Naive B cell (primary cell): ENCODE measurements at regions not wholly inside any gene's neighbourhood (a gene's known extent, or its start where the extent isn't known, plus 50 kb on each side); places are given as distances from the start of the nearest gene placed in this dataset.

Experiments used
- ATAC-seq, 2 donors: fragments of 150-1000 bp; cut with Tn5 transposase; 2 replicates each; pipeline ENCODE4 v1.10.0; 2021; ENCODE audit warnings: low read depth in 2 of 2, mild to moderate bottlenecking in 2 of 2, moderate library complexity in 2 of 2
- DNase-seq: peaks from one replicate; pipeline ENCODE4 v3.0.0; 2022
- H3K27ac Mint-ChIP-seq, 6 donors: one replicate each; pipeline ENCODE4 v1.8.0; 2020 to 2022; ENCODE audit warnings: mild to moderate bottlenecking in 6 of 6, mixed read lengths in 6 of 6, moderate library complexity in 5 of 6, inconsistent platforms in 2 of 6
- H3K27me3 Mint-ChIP-seq, 3 donors: one replicate each; pipeline ENCODE4 v1.8.0; 2021 to 2022; ENCODE audit warnings: mixed read lengths in 3 of 3, mild to moderate bottlenecking in 1 of 3
- H3K36me3 Mint-ChIP-seq, 2 donors: one replicate each; pipeline ENCODE4 v1.8.0; 2020 to 2022; ENCODE audit warnings: mixed read lengths in 2 of 2, inconsistent platforms in 1 of 2, mild to moderate bottlenecking in 1 of 2
- H3K4me1 Mint-ChIP-seq, 3 donors: one replicate each; pipeline ENCODE4 v1.8.0; 2020 to 2022; ENCODE audit warnings: mixed read lengths in 3 of 3, inconsistent platforms in 1 of 3, mild to moderate bottlenecking in 1 of 3, moderate library complexity in 1 of 3
- H3K4me3 Mint-ChIP-seq, 8 donors: one replicate each; pipeline ENCODE4 v1.8.0; 2020 to 2022; ENCODE audit warnings: mild to moderate bottlenecking in 8 of 8, mixed read lengths in 8 of 8, moderate library complexity in 8 of 8, inconsistent platforms in 2 of 8
- H3K9me3 Mint-ChIP-seq, 7 donors: one replicate each; pipeline ENCODE4 v1.8.0; 2020 to 2022; ENCODE audit warnings: mixed read lengths in 7 of 7, mild to moderate bottlenecking in 5 of 7, inconsistent platforms in 2 of 7, moderate library complexity in 1 of 7

DNA sequence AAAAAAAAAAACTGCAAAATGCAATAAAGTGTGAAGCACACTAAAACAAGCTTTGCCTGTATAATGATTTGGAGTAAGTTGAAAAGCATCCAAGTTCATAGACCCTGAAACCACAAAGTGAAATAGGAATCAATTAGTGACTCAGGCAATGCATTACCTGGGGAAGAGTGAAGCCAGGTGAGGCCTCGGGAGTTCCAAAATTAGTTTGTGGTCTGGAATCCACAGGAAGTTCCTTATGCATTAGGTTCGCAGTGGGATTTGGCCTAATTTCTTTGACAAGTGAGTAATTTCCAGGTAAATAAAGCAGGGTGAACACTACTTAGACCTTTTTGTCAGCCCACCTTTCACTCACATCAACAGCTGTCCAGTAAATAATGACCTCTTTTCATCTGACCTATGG lies 490.8 kb downstream of the CBLN4 start:
- DNase-seq (no peak), ATAC-seq (no peak)
- Mint-ChIP-seq H3K9me3 (peaks cover 0 to 10% (median 3%) of the 10 kb centered on the region in 7 donors), H3K4me3 (no peak overlapping the region), H3K4me1 (no peaks in the 10 kb centered on the region), H3K36me3 (no peaks in the 10 kb centered on the region), H3K27me3 (no peaks in the 10 kb centered on the region), H3K27ac (no peak overlapping the region)

DNA sequence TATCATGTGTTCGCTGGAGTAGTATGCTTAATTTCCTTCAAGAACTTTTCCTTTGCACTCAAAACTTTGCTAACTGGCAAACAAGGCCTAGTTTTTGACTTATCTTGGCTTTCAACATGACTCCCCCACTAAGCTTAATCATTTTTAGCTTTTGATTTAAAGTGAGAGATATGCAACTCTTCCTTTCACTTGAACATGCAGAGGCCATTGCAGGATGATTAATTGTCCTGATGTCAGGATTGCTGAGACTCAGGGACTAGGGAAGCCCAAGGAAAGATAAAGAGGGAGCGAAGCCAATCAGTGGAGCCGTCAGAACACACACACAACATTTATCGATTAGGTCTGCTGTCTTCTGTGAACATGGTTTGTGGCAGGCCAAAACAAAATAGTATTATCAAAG lies 491.4 kb downstream of the CBLN4 start:
- H3K4me3 Mint-ChIP-seq = no peak overlapping the region
- H3K36me3 Mint-ChIP-seq = no peaks in the 10 kb centered on the region
- ATAC-seq = no peak
- no peaks in the 10 kb centered on the region for H3K27me3 Mint-ChIP-seq
- H3K27ac Mint-ChIP-seq = no peak overlapping the region
- H3K4me1 Mint-ChIP-seq = no peaks in the 10 kb centered on the region
- peaks cover 0 to 9% (median 3%) of the 10 kb centered on the region in 7 donors for H3K9me3 Mint-ChIP-seq
- DNase-seq = no peak

DNA sequence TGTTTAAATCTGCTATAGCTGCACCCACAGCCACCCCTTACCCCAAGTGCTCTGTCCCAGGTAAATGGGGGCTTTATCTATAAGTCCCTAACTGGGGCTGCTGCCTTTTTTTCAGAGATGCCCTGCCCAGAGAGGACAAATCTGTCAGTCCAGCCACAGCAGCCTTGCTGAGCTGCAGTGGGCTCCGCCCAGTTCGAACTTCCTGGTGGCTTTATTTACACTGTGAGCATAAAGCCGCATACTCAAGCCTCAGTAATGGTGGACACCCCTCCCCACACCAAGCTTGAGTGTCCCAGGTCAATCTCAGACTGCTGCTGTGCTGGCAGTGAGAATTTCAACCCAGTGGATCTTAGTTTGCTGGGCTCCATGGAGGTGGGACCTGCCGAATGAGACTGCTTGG lies 505.2 kb downstream of the CBLN4 start:
- ATAC-seq (no peak), DNase-seq (no peak)
- Mint-ChIP-seq H3K36me3 (peaks cover 4 to 9% of the 10 kb centered on the region in 2 donors), H3K27me3 (no peaks in the 10 kb centered on the region), H3K9me3 (peaks cover 1 to 14% (median 9%) of the 10 kb centered on the region in 7 donors), H3K27ac (no peak overlapping the region), H3K4me1 (no peaks in the 10 kb centered on the region), H3K4me3 (no peak overlapping the region)

DNA sequence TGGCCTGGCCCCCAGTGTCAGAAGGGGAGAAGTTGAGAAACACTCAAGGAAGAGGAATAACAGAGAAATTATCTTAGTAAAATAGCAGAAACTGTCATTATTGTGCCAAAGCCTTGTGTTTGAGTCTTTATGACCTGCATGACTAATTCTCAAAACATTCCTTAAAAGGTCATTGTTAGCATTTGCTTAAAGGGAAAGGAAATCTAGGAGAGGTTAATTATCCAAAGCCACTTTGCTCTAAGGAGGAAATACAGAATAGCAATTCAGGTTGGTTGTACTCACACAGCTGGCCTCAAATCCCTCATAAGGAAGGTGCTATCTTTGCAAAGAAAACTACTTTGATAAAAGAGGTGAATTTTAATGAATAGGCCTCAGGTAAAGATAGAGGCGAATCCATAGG lies 516.7 kb downstream of the CBLN4 start:
- no peaks in the 10 kb centered on the region for H3K36me3 Mint-ChIP-seq
- no peaks in the 10 kb centered on the region for H3K4me1 Mint-ChIP-seq
- H3K27me3 Mint-ChIP-seq = no peaks in the 10 kb centered on the region
- no peak overlapping the region for H3K27ac Mint-ChIP-seq
- H3K9me3 Mint-ChIP-seq = peaks cover 7 to 12% (median 8%) of the 10 kb centered on the region in 7 donors
- DNase-seq (no peak), ATAC-seq (no peak)
- H3K4me3 Mint-ChIP-seq = no peak overlapping the region

DNA sequence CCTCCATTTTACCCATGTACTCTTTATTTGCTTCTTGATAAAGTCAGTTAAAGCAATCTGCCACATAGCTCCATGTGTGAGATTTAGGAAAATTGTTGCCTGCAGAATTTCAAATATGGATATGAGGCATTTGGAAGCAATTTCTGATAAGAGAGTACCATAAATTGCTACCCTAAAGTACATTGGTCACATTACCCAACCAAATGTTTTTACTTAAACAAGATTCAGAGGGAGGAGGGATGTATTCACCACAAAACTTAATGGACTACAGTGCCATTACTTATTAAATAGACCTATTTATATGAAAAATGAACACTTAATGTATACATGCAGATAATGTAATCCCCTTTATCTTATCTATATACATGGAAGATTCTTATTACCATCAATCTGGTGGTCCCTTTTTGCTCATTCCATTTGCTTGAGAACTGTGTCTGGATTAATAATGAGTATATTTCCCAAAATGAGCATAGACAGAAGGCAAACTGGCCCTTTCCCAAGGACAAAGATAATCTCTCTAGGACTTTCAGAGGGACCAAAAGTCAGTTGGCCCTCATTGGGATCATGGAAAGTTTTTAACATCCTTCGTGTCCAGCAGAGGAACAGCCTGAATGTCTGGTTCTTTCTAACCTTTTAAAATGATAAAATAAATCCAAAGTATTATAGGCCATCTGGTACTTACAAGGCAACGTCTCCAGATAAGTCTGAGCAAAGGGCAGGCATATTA lies 526.4 kb downstream of the CBLN4 start:
- Mint-ChIP-seq H3K27ac (no peak overlapping the region), H3K4me1 (no peaks in the 10 kb centered on the region), H3K9me3 (peaks cover 0 to 9% (median 4%) of the 10 kb centered on the region in 7 donors), H3K27me3 (no peaks in the 10 kb centered on the region), H3K4me3 (no peak overlapping the region), H3K36me3 (no peaks in the 10 kb centered on the region)
- no peak for ATAC-seq
- DNase-seq = no peak

DNA sequence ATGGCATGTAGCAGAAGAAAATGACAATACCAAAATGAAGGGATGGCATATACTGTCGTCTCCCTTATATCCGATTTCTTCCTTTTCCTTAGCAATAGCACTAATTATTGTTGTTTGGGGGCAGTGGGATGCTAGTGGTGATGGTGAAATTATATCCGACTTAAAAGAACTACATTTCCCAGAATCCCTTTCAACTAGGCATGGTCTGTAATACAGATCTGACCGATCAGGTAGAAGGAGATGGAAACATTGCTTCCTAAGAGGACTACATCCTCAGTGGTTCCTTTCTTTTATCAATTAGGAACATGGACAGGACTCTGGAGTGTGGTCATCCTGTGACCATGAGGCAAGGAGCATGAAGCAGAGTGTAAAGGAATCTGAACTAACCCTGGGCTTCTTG lies 532.6 kb downstream of the CBLN4 start:
- peaks cover 0 to 9% (median 4%) of the 10 kb centered on the region in 7 donors for H3K9me3 Mint-ChIP-seq
- no peak for ATAC-seq
- no peaks in the 10 kb centered on the region for H3K4me1 Mint-ChIP-seq
- H3K27ac Mint-ChIP-seq = no peak overlapping the region
- no peak for DNase-seq
- H3K4me3 Mint-ChIP-seq = no peak overlapping the region
- no peaks in the 10 kb centered on the region for H3K36me3 Mint-ChIP-seq
- H3K27me3 Mint-ChIP-seq = no peaks in the 10 kb centered on the region

DNA sequence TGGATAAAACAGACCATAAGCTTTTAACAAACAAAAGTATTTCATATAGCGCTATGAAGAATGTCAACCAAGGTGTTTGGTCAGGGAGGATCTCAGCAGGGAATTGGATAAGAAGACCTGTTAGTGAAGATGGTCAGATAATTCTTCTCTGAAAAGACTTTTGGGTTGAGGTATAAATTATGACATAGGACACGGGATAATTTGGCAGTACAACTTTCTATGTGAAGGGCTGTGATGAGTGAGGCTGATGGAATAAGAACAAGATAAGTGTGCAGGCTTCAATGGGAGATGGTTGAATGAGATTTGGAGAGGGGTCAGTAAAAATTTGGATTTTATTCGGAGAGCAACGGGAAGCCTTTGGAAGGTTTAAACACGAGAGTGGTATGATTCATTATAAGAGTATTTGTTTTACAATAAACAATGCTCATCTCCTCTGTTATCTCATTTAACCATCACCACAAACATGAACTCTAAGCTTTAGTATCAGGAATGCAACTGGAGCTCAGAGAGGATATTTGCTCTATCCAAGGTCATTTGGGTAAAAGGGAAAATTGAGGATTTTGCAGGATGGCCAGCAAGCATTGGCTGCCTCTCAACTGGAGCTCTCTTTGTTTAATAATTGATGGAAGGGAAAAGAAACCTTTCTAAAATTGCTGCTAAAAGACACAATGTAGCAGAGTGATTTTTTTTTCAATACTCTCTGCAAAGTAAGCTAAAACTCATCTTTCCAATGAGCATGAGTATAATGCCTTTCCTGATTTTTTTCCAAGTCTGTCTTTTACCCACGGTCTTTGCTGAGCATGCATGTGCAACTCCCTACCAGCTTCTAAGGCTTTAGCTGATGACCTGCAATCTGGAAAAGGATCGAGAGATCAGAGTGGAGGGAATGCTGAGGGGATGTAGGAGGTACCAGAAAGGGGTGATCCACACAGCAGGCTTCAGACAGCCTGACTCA lies 534.0 kb downstream of the CBLN4 start:
- H3K27ac Mint-ChIP-seq = peak overlapping the region in 1 of 6 donors; percentile 65
- H3K4me3 Mint-ChIP-seq = no peak overlapping the region
- H3K36me3 Mint-ChIP-seq = no peaks in the 10 kb centered on the region
- H3K27me3 Mint-ChIP-seq = no peaks in the 10 kb centered on the region
- H3K4me1 Mint-ChIP-seq = no peaks in the 10 kb centered on the region
- ATAC-seq (no peak), DNase-seq (no peak)
- peaks cover 0 to 9% (median 3%) of the 10 kb centered on the region in 7 donors for H3K9me3 Mint-ChIP-seq

DNA sequence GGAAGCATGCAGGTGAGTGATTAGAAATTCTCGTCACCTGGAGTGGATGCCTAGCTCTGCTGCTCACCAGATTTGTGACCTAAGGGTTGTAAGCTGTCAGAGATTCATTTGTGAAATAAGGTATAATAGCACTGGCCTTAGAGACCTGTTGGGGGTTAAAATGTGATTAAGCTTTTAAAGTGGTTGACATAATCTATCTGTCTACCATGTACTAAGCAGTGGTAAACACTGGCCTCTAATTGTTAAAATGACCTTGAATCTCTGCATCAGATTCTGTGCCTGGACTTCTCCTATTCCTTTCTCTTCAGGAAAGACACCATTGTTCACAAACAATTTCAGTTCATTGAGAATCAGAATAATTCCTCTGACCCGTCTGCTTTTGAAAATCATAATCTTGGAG lies 536.2 kb downstream of the CBLN4 start:
- Mint-ChIP-seq H3K27me3 (no peaks in the 10 kb centered on the region), H3K36me3 (no peaks in the 10 kb centered on the region), H3K4me1 (no peaks in the 10 kb centered on the region), H3K27ac (no peak overlapping the region), H3K9me3 (peaks cover 0 to 9% (median 1%) of the 10 kb centered on the region in 7 donors), H3K4me3 (no peak overlapping the region)
- ATAC-seq = no peak
- no peak for DNase-seq

DNA sequence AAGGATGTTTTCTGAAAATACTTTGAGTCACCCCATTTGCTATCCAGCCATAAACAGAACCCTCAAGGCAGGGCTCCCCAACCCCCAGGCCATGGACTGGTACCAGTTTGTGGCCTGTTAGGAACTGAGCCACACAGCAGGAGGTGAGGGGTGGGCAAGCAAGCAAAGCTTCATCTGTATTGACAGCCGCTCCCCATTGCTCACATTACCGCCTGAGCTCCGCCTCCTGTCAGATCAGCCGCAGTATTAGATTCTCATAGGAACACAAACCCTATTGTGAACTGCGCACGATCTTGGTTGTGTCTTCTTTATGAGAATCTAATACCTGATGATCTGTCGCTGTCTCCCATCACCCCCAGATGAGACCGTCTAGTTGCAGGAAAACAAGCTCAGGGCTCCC lies 543.8 kb downstream of the CBLN4 start:
- H3K27ac Mint-ChIP-seq = no peak overlapping the region
- peaks cover 0 to 1% (median 0%) of the 10 kb centered on the region in 7 donors for H3K9me3 Mint-ChIP-seq
- no peak for ATAC-seq
- no peaks in the 10 kb centered on the region for H3K4me1 Mint-ChIP-seq
- H3K4me3 Mint-ChIP-seq = no peak overlapping the region
- H3K36me3 Mint-ChIP-seq = no peaks in the 10 kb centered on the region
- H3K27me3 Mint-ChIP-seq = no peaks in the 10 kb centered on the region
- no peak for DNase-seq

DNA sequence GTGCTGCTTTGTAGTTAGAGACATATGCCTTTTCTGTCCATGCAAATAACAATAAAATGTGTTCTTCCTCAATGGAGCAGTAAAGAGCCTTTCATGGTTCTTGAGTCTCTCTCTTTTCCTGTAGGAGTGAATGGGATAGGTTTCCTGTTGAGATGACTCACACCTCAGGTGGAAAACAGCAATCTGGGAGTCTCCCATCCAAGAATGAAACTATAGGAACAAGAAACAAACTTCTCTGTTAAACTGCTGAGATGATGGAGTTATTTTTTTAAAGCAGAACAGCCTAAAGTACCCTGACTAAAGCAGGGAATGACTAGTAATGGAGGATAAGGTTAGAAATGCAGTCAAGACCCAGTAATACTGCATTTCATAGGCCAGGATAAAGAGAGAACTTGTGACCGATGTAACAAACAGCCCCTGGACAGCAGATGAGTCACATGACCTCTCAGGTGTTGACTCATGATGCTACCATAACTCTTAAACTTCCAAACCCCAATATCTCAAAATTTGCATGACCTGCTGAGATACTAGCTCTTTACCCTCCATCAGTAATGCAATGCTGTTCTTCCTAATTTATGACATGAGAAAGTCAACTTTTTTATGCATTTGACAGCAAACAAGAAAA lies 548.9 kb downstream of the CBLN4 start:
- Mint-ChIP-seq H3K4me1 (no peaks in the 10 kb centered on the region), H3K27ac (no peak overlapping the region), H3K4me3 (no peak overlapping the region), H3K9me3 (peaks cover 0 to 4% (median 0%) of the 10 kb centered on the region in 7 donors), H3K27me3 (no peaks in the 10 kb centered on the region), H3K36me3 (no peaks in the 10 kb centered on the region)
- DNase-seq = no peak
- no peak for ATAC-seq

DNA sequence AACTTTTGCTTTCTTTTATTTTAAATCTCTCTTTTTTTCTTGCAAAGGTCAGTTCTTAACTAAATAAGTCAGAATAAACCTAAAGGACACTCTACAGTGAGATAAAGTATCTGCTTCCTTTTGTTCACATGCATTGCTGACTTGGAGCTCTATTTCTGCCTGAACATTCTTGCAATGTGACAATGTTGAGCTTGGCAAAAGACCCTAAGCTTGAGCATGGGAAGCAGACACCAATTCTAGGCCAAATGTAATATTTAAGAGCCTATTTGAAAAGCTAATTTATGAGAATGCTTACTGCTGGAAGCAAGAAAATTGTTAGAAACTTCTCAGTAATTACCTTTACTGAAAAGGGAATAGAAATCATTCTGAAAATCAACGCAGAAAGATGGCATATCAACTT lies 556.2 kb downstream of the CBLN4 start:
- no peak overlapping the region for H3K4me3 Mint-ChIP-seq
- no peak for DNase-seq
- no peaks in the 10 kb centered on the region for H3K4me1 Mint-ChIP-seq
- ATAC-seq = no peak
- peaks cover 0 to 13% (median 0%) of the 10 kb centered on the region in 7 donors for H3K9me3 Mint-ChIP-seq
- H3K27ac Mint-ChIP-seq = no peak overlapping the region
- no peaks in the 10 kb centered on the region for H3K36me3 Mint-ChIP-seq
- H3K27me3 Mint-ChIP-seq = no peaks in the 10 kb centered on the region

DNA sequence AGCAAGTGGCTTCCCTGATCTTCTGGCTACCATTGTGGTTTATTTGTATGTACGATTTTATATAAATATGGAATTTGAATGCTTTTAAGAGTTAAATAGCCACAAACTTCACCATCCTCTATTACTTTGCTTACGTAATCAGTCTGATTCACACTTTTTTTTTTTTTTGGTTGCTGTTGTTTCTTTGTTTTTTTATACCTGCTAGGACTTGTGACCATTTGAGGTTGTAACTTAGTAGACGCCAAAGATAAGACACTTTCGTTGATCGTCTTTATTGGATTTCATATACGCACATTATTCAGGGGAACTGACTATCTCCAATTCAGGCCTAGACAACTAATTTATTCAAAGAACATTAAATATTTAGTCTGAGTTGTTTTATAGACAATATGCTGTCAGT lies 559.0 kb downstream of the CBLN4 start:
- Mint-ChIP-seq H3K4me3 (no peak overlapping the region), H3K27ac (no peak overlapping the region), H3K36me3 (no peaks in the 10 kb centered on the region)

DNA sequence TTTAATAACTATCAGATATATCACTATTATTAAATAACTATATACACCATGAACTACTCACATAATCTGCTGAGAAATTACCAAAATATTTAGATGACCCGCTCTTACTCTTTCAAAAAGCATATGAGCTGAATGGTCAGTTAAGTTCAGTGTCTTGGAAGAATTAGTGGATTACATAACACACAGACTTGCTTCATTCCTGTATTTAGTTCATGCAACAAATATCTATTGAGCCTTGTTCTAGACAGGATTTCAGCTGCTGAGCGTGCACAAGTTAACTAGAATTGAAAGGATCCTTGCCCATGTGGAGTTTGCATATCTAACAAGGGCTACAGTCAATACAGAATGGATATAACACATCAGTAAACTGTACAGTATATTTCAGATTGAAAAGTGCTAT lies 566.2 kb downstream of the CBLN4 start:
- ATAC-seq (no peak), DNase-seq (no peak)
- Mint-ChIP-seq H3K4me1 (no peaks in the 10 kb centered on the region), H3K4me3 (no peak overlapping the region), H3K9me3 (no peaks in the 10 kb centered on the region), H3K27ac (no peak overlapping the region), H3K27me3 (no peaks in the 10 kb centered on the region), H3K36me3 (no peaks in the 10 kb centered on the region)

More for the DNA sequence above, 559.0 kb downstream of the CBLN4 start:
- no peak for ATAC-seq
- DNase-seq = no peak
- H3K27me3 Mint-ChIP-seq = no peaks in the 10 kb centered on the region
- H3K4me1 Mint-ChIP-seq = no peaks in the 10 kb centered on the region
- H3K9me3 Mint-ChIP-seq = peaks cover 0 to 13% (median 0%) of the 10 kb centered on the region in 7 donors
